GM10266 (cell line): ENCODE measurements at regions not wholly inside any gene's neighbourhood (a gene's known extent, or its start where the extent isn't known, plus 50 kb on each side); places are given as distances from the start of the nearest gene placed in this dataset.

Experiments used
- DNase-seq: peaks from one replicate; pipeline ENCODE4 v3.0.0; 2012; ENCODE audit errors: extremely low spot score
- CTCF ChIP-seq: IDR thresholded peaks from 2 replicates; pipeline ENCODE4 v1.5.1; 2012; ENCODE audit warnings: mild to moderate bottlenecking, low read depth; ENCODE audit not compliant: control insufficient read depth, insufficient read depth; ENCODE audit errors: missing control alignments

- TF ChIP-seq CTCF, result no peak
- DNase-seq, result no peak
Observed at GRCh38 chr2:34401186-34401585, 802.1 kb upstream of the FAM98A start.

GRCh38 chr2:34388446-34388845 is 789.3 kb upstream of the FAM98A start:
- no peak for DNase-seq
- no peak for TF ChIP-seq CTCF

- TF ChIP-seq CTCF, result no peak
- no peak for DNase-seq
Observed at GRCh38 chr2:34387536-34387935, 788.4 kb upstream of the FAM98A start.

- no peak for TF ChIP-seq CTCF
- DNase-seq, result no peak
Observed at GRCh38 chr2:34379586-34379985, 780.5 kb upstream of the FAM98A start.

- no peak for TF ChIP-seq CTCF
- DNase-seq, result no peak
Observed at GRCh38 chr2:34373586-34374233, 774.6 kb upstream of the FAM98A start.

- no peak for TF ChIP-seq CTCF
- DNase-seq, result no peak
Observed at GRCh38 chr2:34372967-34373366, 773.9 kb upstream of the FAM98A start.

GRCh38 chr2:34371711-34372110 is 772.6 kb upstream of the FAM98A start:
- no peak for TF ChIP-seq CTCF
- no peak for DNase-seq
